A549 (cell line): ENCODE measurements at regions not wholly inside any gene's neighbourhood (a gene's known extent, or its start where the extent isn't known, plus 50 kb on each side); places are given as distances from the start of the nearest gene placed in this dataset.

Experiments used
- BHLHE40 ChIP-seq: IDR thresholded peaks from 2 replicates; pipeline ENCODE4 v1.6.1; 2012; ENCODE audit warnings: low read depth, low read length, inconsistent platforms
- CTCF ChIP-seq: fragments of >200 bp; sonication (Bioruptor Twin); formaldehyde crosslinking; IDR thresholded peaks from 3 replicates; pipeline ENCODE4 v1.5.1; 2016
- EHF ChIP-seq: fragments of 250-450 bp; sonication (Bioruptor Pico); IDR thresholded peaks from 2 replicates; pipeline ENCODE4 v1.5.0; 2020; ENCODE audit warnings: mild to moderate bottlenecking
- EP300 ChIP-seq, 2 experiments: fragments of >200 bp; sonication (Bioruptor Twin); formaldehyde crosslinking; IDR thresholded peaks; 2 replicates in 1 of 2; 3 replicates in 1 of 2; pipeline ENCODE4 v1.6.1; 2016 to 2017
- JUN ChIP-seq, 2 experiments: fragments of >200 bp; sonication (Bioruptor Twin); formaldehyde crosslinking; IDR thresholded peaks; 2 replicates in 1 of 2; 3 replicates in 1 of 2; pipeline ENCODE4 v1.6.1; 2016 to 2017
- MAFK ChIP-seq: fragments of 450-650 bp; IDR thresholded peaks from 2 replicates; pipeline ENCODE4 v1.6.1; 2014; ENCODE audit not compliant: partially characterized antibody
- MAX ChIP-seq: IDR thresholded peaks from 2 replicates; pipeline ENCODE4 v1.6.1; 2012
- RFX5 ChIP-seq: fragments of 450-650 bp; IDR thresholded peaks from 2 replicates; pipeline ENCODE4 v1.7.1; 2014; ENCODE audit warnings: antibody characterized with exemption, mild to moderate bottlenecking, moderate library complexity

GRCh38 chr3:102089239-102089638 lies 239.9 kb downstream of the NFKBIZ start:
- no peak for TF ChIP-seq EHF (CRISPR knock-in tag)
- TF ChIP-seq CTCF: no peak
- TF ChIP-seq MAFK: no peak
- TF ChIP-seq RFX5: no peak
- no peak for TF ChIP-seq JUN (IDR thresholded peaks at IDR 0.05)
- TF ChIP-seq BHLHE40: no peak
- TF ChIP-seq EP300 (IDR thresholded peaks at IDR 0.05): no peak
- no peak for TF ChIP-seq MAX
